GM13977 (cell line): ENCODE measurements at regions not wholly inside any gene's neighbourhood (a gene's known extent, or its start where the extent isn't known, plus 50 kb on each side); places are given as distances from the start of the nearest gene placed in this dataset.

Experiments
- DNase-seq: peaks from one replicate; pipeline ENCODE4 v3.0.0; 2012; ENCODE audit warnings: low spot score
- in situ Hi-C: fragments of 300-500 bp; cut with MboI; formaldehyde crosslinking; loops from one replicate; pipeline ENCODE4 v1.12.0; 2022; ENCODE audit warnings: low sequenced_read_pairs, low pct_unique_long_range_greater_than_20kb, mixed read lengths, inconsistent platforms; ENCODE audit not compliant: unreplicated experiment
- TF ChIP-seq, protein P1 (sequence below): IDR thresholded peaks from 2 replicates; pipeline ENCODE4 v1.5.1; 2012; ENCODE audit warnings: mild to moderate bottlenecking, control low read depth; ENCODE audit not compliant: insufficient read depth; ENCODE audit errors: extremely low read depth, missing control alignments

GRCh38 chr2:129653246-129653645, 326.2 kb upstream of the RAB6C start:
- in situ Hi-C loops = no loop called here
- no peak for DNase-seq

DNA sequence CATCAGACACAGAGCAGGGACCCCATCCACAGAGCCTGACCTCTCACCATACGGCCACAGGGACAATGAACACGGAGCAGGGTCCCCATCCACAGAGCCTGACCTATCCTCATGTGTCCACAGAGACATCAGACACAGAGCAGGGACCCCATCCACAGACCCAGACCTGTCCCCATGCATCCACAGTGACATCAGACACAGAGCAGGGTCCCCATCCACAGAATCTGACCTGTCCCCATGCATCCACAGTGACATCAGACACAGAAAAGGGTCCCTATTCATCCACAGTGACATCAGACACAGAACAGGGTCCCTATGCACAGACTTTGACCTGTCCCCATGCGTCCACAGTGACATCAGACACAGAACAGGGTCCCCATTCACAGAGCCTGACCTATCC, 325.1 kb upstream of the RAB6C start:
- TF ChIP-seq, protein P1, sequence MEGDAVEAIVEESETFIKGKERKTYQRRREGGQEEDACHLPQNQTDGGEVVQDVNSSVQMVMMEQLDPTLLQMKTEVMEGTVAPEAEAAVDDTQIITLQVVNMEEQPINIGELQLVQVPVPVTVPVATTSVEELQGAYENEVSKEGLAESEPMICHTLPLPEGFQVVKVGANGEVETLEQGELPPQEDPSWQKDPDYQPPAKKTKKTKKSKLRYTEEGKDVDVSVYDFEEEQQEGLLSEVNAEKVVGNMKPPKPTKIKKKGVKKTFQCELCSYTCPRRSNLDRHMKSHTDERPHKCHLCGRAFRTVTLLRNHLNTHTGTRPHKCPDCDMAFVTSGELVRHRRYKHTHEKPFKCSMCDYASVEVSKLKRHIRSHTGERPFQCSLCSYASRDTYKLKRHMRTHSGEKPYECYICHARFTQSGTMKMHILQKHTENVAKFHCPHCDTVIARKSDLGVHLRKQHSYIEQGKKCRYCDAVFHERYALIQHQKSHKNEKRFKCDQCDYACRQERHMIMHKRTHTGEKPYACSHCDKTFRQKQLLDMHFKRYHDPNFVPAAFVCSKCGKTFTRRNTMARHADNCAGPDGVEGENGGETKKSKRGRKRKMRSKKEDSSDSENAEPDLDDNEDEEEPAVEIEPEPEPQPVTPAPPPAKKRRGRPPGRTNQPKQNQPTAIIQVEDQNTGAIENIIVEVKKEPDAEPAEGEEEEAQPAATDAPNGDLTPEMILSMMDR = no peak
- no peak for DNase-seq
- in situ Hi-C loops = no loop called here

More at GRCh38 chr2:129653246-129653645, 326.2 kb upstream of the RAB6C start:
- TF ChIP-seq, protein P1 = no peak

- DNase-seq = no peak
- in situ Hi-C loops = no loop called here
- TF ChIP-seq, protein P1 = no peak
Observed at GRCh38 chr2:129656081-129656598, 323.3 kb upstream of the RAB6C start.

DNA sequence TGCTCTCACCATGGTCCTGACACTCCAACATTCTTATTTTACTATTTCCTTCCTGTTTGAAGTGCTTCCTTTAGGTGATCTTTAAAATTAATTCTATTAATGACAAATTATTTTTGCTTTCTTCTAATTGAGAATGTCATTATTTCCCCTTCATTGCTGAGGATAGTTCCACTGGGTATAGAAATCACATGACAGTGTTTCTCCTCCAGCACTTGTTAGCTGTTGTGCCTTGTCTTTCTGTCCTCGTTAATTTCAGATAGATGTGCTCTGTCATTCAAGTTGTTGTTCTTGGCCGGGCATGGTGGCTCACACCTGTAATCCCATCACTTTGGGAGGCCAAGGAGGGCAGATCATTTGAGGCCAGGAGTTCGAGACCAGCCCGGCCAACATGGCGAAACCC, 321.0 kb upstream of the RAB6C start:
- DNase-seq = no peak
- in situ Hi-C loops = no loop called here
- TF ChIP-seq, protein P1 = no peak

DNA sequence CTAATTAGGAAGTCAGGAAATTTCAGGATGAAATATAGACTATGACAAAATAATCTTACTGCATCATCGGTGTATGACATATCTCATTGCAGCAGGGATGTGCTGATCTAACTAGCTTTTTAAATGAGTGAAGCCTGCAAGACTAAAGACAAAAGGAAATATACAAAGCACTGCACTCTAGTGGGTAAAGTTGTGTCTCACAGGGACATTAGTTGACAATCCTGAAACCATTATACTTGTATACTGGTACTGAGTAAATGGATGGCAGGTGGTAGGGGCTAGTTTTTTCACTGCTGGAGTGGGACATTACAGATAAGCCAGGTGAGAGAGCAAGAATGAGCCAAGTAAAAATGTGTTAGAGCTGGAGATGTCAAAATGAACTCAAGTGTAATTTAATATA, 317.5 kb upstream of the RAB6C start:
- TF ChIP-seq, protein P1 = no peak
- in situ Hi-C loops = no loop called here
- no peak for DNase-seq

GRCh38 chr2:129667577-129667976, 311.9 kb upstream of the RAB6C start:
- TF ChIP-seq, protein P1 = no peak
- in situ Hi-C loops = no loop called here
- DNase-seq = no peak

- TF ChIP-seq, protein P1 = no peak
- in situ Hi-C loops = no loop called here
Observed at GRCh38 chr2:129672521-129672920, 306.9 kb upstream of the RAB6C start.

More at GRCh38 chr2:129672521-129672920, 306.9 kb upstream of the RAB6C start:
- no peak for DNase-seq
